ENCODE measurements at regions not wholly inside any gene's neighbourhood (a gene's known extent, or its start where the extent isn't known, plus 50 kb on each side); places are given as distances from the start of the nearest gene placed in this dataset.
"Not testable (repeated sequence)": the region's sequence is repeated elsewhere in the genome, so short reads cannot be mapped to it uniquely, and the experiment has no call there.

DNA sequence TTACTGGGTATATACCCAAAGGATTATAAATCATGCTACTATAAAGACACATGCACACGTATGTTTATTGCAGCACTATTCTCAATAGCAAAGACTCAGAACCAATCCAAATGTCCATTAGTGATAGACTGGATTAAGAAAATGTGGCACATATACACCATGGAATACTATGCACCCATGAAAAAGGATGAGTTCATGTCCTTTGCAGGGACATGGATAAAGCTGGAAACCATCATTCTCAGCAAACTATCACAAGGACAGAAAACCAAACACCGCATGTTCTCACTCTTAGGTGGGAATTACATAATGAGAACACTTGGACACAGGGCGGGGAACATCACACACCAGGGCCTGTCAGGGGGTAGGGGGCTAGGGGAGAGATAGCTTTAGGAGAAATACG, 186.1 kb upstream of the FTMT start:
- DNase-seq, result not testable (repeated sequence)

DNA sequence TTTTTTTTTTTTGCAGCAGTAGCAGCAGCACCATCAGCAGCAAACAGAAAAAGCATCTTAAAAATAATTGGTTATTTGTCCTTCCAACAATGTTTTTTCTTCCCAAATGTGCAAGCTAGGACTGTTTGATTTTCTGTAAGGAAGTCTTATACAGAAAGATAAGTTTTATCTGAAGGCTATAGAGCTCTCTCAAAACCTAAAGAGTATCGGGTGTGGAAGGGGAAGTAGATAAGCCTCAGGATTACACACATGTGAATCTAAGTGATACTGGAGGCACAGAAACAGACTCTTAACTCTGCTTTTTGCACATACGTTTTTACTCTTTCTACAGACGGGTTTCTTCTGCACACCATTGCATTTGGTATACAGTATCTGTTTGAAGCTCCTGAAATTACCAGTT, 184.4 kb upstream of the FTMT start:
- DNase-seq, result no peak

DNA sequence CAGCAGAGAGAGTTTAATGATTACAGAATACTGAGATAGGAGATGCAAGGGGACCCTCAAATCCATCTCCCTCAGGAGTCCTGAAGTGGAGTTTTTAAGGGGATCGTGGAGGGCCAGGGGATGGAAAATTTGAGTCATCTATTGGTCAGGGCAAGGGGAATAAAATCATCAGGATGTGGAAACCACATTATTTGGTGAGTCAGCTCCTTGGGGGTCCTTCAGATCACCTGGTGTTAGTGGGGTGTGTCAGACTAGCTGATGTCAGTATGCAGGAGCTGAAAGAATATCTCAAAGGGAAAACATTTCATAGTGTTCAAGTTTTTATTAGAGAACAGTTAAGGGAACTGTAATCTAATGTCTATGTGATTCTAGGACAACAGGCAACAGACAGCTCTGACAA, 183.0 kb upstream of the FTMT start:
- no peak for DNase-seq

DNA sequence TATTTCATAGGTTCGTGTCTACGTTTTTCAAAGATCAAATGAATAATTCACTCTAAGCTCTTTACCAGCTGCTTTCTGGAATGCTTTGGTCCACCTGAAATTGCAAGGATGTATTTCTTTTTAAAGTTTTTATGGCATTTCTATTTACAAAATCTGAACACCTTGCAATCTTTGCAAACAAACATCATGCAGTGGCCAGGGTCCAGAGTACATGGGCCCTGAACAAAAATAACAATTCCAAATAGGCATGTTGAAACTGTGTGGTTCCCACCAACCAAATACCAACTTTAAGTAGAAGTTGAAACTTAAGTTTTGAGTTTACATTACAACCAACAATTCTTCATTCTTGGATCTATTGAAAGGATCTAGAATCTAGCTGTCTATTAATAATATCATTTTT, 180.1 kb upstream of the FTMT start:
- no peak for DNase-seq

DNA sequence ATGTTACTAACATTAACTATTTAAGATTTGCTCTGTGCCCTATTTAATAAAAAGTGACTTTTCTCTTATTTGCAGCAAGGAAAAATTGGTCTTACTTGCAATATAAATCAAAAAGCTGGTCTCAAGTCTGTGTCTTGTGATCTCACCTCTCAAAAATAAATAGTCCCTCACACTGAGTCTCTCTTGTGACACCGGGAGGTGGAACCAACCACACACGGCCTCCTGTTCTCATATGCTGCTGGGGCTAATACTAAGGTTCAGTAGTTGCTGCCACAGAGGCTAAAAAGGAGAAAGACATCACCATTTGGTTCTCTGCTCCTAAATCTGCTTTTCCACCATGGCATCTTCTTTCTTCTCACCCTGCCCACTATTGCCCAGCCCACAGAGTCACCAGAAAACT, 175.8 kb upstream of the FTMT start:
- DNase-seq, result no peak

DNA sequence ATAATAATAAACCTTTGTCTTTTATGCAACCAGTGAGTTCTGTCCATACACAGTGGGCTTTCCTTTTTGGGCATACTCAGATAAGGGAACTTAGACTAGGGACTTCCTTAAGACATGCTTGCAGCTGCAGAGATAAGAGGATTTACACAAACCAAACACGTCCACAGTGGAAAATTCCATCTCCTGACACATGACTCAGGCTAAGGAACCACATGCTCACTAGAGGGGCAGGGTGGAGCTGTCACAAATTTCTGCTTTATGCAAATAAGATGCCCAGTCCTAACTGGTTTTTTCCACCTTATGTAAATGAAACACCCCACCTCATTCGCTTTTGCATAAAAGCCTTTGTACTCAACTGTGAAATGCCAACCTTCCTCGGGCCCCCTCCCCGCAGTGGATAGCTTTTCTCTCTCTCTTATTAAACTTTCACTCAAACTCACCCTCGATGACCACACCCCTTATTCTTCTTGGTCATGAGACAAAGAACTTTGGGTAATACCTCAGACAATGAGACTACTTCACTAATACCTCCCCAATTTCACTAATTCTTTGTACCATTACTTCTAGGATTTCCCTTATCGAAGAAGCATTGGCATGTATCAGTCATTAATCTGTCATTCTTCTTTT, 170.3 kb upstream of the FTMT start:
- DNase-seq, result no peak

DNA sequence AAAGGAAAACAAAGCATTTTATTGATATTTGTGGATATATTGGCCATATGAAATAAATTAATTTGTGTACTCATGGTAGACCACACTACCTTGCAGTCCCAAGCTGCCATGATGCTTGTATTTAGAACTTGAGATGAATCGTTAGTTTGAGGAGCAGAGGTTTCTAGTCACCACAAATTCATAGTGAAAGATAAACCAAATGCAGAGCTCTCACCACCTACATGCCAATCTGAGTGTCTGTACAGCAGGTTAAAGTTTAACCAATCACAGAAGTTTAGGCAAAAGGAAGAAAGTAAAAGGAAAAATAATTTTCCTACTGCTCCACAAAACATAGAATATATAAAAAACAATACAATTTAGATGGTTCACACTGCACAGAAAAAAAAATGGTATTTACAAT, 163.6 kb upstream of the FTMT start:
- no peak for DNase-seq

DNA sequence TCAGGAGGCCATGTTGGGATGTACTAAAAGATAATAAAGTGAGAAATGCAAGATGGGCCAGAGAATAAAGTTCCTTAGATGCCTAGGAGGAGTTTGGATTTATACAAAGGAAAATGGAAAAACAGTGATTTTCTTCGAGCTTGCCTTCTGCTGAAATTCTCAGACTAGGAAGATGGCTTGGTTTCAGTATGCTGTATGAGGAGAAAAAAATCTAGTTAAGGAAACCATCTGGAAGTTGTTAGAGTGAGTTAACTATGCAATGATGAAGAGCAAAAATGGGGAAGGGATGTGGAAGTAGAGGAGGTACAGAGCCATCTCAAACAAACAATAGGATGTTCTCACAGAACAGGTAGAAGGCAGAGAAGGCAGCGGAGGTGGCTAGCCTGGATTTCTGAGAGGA, 162.9 kb upstream of the FTMT start:
- DNase-seq, result no peak

DNA sequence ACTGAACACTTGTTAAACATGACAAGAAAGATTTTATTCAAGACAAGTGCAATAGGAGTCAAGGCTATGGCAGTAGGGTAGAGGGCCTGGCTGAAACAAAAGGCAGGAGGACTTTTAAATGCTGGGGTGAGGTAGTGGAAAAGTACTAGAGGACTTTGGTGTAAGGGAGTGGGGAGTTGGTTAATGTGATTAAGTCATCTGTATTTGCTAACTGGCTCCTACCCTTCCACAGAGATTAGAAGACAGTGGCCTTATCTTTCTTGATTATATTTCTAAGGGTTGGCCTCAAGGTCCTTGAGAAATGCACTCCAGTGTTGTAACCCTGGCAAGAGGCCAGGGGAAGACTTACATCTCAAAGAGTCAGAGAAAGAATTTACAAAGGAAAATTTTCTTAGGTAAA, 160.2 kb upstream of the FTMT start:
- no peak for DNase-seq

DNA sequence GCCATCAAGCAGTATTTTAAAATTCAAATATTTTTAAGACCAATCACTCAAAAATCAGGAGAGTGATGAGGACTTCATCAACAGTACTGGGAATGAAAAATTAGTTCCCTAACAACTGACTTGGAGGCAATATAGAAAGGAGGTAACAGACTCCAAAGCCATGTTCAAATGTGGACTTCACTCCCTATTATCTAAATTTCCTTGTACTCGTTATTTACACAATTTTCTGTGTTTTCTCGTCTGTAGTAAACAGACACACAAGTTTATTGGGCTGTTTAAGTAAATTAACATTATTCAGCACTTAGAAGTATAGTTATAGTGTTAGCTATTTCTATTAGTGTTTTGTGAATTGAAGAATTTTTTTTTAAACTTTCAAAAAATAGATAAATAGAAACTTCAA, 159.5 kb upstream of the FTMT start:
- no peak for DNase-seq

DNA sequence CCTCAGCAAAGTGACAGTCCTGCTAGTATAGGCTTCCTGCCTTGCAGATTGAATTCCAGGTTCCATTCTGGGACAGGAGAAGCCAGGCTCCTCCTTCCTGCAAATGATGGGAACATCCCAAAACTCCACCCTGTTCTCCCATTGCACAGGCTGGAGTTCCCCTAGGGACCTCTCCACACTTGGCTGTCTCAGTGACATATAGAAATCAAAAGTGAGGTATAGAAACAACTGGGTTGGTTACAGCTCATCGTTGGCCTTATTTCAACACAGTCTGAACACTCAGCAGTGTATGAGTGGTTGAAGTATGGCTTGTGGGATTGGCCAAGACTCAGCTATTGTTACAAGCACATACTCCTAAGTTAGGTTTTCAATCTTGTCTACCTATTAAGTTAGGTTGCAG, 157.8 kb upstream of the FTMT start:
- no peak for DNase-seq

DNA sequence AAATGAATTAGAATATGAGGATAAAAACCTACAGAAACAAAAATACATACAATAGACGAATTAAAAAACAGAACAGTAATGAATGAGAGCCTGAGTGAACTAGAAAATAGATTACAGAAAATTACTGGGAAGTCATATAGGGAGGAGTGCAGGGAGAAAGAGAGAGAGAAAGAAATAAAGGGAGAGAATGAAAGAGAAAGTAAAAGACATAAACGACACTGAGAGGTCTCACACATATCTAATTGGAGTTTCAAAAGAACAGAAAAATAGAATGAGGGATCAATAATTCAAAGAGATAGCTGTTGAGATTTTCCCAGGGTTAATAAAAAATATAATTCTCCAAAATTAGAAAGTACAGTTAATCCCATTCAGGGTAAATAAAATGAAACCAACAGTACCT, 156.4 kb upstream of the FTMT start:
- no peak for DNase-seq

DNA sequence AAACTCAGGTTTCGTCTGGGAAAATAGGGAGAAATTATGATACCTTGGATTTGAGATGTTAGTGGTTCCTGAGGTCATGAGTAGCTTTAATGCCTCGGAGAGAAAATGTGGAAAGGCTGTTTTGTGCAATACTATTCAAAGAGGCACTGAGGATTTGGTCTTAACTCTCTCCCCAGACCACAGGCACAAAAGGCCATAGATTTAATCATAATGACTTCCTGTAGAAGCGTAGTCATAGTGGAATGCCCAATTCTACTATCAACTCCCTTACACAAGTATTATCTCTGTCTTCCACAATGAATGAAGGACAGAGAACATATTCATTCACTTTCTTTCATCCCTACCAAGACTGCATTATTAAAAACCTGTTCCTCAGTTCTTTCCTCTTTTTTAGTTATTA, 153.0 kb upstream of the FTMT start:
- no peak for DNase-seq

DNA sequence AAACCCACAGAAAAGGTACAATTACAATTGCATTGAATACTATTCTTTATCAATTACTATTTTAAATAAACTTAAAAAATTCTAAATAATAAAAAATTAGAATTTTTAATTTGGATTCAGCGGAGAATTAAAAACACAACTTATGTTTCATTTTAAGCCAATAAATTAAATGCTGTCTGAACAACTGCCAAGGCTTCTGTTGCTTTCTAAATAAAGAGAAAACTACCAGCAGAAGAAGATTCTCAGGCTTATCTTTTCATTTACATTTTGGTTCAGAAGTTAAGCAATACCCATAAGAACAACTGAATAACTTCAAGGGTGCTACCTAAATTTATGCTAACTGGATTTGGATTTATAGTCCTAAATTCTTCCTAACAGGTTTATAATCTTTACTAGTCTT, 150.0 kb upstream of the FTMT start:
- DNase-seq, result no peak

DNA sequence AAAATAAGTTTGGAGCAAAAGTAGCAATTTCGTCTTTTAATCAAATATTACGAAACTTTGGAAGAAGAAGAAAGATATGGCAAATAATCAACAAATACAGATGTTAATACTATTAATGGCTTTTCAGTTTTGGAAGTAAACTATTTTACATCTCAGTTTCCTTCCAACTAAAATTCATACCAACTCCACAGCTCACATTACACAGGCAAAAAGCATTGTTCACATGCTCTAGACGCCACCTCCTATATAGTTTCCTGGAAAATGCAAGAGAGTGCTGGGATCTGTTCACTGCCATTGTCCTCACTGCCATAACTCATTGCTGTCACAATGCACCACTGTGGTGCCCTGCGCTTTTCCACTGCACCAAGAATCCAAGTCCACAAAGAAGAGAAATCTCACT, 149.0 kb upstream of the FTMT start:
- peak; percentile 4 for DNase-seq

DNA sequence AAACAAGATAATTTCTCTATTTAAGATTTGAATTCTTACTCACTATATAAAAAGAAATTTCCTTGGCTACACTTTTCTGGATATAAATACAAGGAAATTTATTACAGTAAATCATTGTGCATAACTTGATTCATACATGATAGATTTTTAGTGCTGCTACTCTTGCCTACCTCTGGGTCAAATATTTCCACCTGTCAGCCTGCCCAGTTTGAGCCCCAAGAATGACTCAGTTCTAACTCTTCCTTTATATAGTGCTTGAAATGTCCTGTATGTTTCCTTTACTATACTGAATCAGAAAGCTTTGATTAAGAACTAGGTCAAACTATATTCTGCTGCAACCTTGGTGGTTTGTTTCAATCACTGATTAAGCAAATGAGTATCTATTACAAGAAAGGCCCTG, 147.4 kb upstream of the FTMT start:
- no peak for DNase-seq

DNA sequence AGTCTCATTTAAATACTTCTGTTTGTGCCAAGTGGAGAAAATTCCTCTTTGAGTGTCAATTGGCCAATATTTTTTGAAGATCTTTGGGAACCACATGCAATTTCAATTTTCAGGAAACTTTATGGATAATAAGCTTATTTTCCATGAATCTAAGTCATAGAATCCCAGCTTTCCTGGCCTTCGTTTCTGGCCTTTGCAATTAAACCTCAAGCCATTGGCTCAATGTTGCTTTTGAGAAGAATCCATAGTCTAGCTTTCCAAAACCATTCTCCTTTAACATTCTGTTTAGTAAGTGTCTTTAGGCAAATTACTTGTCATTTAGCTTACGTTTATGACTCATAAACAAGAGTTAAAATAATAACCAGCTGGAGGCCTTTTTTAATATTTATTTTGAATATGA, 145.0 kb upstream of the FTMT start:
- DNase-seq, result no peak

DNA sequence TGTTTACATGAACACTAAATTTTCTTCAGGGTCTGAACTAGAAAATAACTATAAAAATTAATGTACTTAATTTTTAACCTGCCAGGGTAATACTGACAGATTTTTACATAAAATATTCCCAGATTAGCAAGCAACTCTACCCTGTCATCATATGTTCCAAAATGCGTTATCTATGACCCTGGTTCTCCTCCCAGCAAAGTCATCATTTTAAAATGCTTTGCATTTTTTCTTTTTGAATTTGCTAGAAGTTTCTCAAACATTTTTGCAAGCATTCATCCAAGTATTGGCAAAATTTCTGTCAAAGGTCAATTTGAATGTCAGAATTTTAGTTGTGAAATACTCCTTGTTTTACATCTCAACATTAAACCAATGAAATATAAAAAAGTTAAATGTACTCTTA, 144.5 kb upstream of the FTMT start:
- DNase-seq, result no peak

DNA sequence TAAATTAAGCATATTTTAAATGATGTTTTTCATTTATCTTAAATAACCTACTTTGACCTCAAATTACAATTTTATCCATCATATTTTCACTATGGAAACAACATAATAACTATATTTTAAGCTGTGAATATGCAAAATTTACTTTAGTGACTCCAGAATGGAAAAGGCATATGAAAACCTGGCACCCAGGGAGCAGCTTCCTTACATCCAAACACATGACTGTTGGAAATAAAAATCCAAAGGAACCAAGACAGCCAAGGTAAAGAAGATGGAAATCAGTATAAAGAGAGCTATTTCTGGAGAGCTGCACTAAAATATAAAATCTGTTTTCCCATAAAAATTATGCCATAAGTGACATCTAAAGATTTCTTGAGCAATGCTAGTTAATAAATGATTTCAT, 140.3 kb upstream of the FTMT start:
- DNase-seq, result no peak

DNA sequence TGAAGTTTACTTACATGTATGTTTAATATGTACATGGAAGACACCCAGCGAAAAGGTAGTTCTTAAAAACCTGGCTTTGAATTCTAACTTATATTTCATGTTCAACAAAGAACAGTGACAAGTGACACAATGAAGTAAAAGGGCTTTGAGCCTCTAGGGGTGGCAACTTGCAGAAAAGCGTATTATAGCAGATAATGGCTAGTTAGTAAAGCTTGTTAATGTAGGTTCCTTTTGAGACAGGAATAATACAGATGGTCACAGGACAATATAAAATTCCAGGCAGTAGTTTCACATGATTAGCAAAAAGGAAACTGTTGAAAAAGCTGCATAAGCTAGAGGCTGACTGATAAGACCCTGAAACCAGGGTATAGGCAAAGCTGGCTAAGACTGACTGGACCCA, 132.4 kb upstream of the FTMT start:
- no peak for DNase-seq

DNA sequence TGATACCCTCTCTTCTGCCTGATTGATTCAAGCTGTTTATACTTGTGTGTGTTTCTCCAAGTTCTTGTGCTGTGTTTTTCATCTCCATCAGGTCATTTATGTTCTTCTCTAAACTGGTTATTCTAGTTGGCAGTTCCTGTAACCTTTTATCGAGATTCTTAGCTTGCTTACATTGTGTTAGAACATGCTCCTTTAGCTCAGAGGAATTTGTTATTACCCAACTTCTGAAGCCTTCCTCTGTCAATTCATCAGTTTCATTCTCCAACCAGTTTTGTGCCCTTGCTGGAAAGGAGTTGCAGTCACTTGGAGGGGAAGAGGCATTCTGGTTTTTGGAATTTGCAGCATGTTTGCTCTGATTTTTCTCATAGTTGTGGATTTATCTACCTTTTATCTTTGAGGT, 126.2 kb upstream of the FTMT start:
- no peak for DNase-seq

DNA sequence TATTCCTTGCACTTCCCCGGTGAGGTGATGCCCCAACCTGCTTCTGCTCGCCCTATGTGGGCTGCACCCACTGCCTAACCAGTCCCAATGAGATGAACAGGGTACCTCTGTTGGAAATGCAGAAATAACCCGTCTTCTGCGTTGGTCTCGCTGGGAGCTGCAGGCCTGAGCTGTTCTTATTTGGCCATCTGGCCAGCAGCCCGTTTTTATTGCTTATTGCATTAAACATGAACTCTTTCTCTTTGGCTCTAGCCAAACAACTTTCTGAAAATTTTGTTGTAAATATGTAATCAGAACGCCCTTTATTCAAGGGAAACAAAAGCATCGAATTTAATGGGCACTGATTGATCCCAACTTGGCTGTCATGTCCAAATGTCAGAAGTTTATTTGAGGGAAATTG, 124.7 kb upstream of the FTMT start:
- no peak for DNase-seq

DNA sequence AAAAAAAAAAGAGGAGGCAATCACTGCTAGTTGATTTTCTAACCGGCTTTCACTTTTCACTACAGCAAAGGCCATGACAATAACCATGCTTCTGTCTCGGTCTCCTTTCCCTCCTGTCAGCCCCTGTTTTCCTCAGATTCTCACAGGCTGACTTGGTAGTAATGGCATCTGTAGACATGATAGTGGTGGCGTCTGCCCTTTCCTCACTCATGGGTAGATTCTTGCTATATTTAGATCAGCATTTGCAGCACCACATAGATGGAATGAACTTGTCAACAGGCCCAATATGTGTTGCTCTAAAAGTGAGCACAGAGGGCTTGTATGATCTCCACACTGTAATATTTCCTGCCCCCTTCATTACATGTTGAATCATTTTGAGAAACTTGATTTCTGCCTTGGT, 120.3 kb upstream of the FTMT start:
- DNase-seq, result no peak

DNA sequence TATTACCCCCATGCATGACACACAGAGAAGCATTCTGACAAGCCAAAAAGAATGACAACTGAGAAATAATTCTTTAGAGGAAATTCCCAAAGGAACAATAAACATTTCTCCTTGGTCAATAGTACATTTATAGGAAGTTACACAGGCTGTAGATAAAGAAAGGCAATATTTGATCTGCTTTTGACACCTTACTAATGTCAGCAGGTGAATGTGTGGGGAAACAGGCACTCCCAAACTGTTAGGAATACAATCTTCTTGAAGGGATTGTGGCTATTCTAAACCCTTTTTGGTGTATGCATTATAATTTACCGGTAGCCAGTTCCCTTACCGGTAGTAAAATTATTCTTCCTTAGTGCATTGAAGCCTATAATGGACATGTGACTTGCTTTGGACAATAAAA, 116.1 kb upstream of the FTMT start:
- DNase-seq, result no peak

DNA sequence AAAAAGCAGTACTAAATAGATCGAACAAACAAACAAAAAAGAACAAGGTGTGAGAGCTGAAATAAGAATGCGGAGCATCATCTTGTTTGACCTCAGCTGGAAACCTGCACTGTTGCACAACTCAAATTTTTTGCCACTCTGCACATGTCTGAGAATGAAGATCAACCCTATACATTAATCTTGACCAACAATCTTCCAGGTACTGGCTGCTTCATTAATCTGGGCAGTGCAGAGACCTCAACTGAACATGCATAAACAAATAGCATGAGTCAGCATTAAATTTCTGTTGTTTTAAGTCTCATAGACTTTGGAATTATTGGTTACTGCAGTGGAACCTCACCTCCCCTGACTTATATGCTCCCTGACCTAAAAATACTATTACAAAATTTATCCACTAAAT, 114.6 kb upstream of the FTMT start:
- DNase-seq, result no peak

Data from left kidney (tissue), 1 donor.